T-helper 17 cell (primary cell): ENCODE measurements at regions not wholly inside any gene's neighbourhood (a gene's known extent, or its start where the extent isn't known, plus 50 kb on each side); places are given as distances from the start of the nearest gene placed in this dataset.

Experiments used
- ATAC-seq: fragments of 150-1000 bp; cut with Tn5 transposase; 2 replicates; pipeline ENCODE4 v1.10.0; 2021; ENCODE audit warnings: mild to moderate bottlenecking, moderate library complexity
- DNase-seq, 3 donors: peaks; one replicate each; pipeline versions ENCODE4 v3.0.0 to v3.0.0-alpha.2; 2020 to 2021
- H3K9me3 ChIP-seq: one replicate; pipeline ENCODE4 v1.7.0; 2013; ENCODE audit warnings: low read length, mild to moderate bottlenecking; ENCODE audit not compliant: control insufficient read depth, poor library complexity, severe bottlenecking
- H3K27ac Mint-ChIP-seq: one replicate; pipeline ENCODE4 v1.8.0; 2022; ENCODE audit warnings: mild to moderate bottlenecking, moderate library complexity, mixed read lengths
- H3K27me3 Mint-ChIP-seq: one replicate; pipeline ENCODE4 v1.8.0; 2022; ENCODE audit warnings: mixed read lengths
- H3K36me3 Mint-ChIP-seq: one replicate; pipeline ENCODE4 v1.8.0; 2022; ENCODE audit warnings: low read depth, mixed read lengths
- H3K4me1 Mint-ChIP-seq: one replicate; pipeline ENCODE4 v1.8.0; 2022; ENCODE audit warnings: mild to moderate bottlenecking, mixed read lengths
- H3K4me3 Mint-ChIP-seq: one replicate; pipeline ENCODE4 v1.8.0; 2022; ENCODE audit warnings: mild to moderate bottlenecking, moderate library complexity, mixed read lengths

- H3K9me3 ChIP-seq: no peaks in the 10 kb centered on the region
- Mint-ChIP-seq H3K36me3 (no peaks in the 10 kb centered on the region), H3K27ac (no peak overlapping the region), H3K4me1 (no peaks in the 10 kb centered on the region), H3K4me3 (no peak overlapping the region), H3K27me3 (no peaks in the 10 kb centered on the region)
- DNase-seq (no peak), ATAC-seq (no peak)
These were observed 330.6 kb downstream of the NR2F1-AS1 start for GRCh38 chr5:93250424-93250823.

GRCh38 chr5:93249651-93250289, 331.2 kb downstream of the NR2F1-AS1 start:
- Mint-ChIP-seq H3K27ac (no peak overlapping the region), H3K27me3 (no peaks in the 10 kb centered on the region), H3K4me1 (no peaks in the 10 kb centered on the region), H3K36me3 (no peaks in the 10 kb centered on the region), H3K4me3 (no peak overlapping the region)
- H3K9me3 ChIP-seq: no peaks in the 10 kb centered on the region
- ATAC-seq (no peak), DNase-seq (no peak)

- Mint-ChIP-seq H3K36me3 (no peaks in the 10 kb centered on the region), H3K27me3 (no peaks in the 10 kb centered on the region), H3K4me1 (no peaks in the 10 kb centered on the region), H3K4me3 (no peak overlapping the region), H3K27ac (no peak overlapping the region)
- H3K9me3 ChIP-seq: no peaks in the 10 kb centered on the region
- ATAC-seq: no peak
- DNase-seq: no peak
These were observed 333.9 kb downstream of the NR2F1-AS1 start for GRCh38 chr5:93247105-93247504.

GRCh38 chr5:93246090-93246855, 334.7 kb downstream of the NR2F1-AS1 start:
- H3K36me3 Mint-ChIP-seq: no peaks in the 10 kb centered on the region
- H3K4me3 Mint-ChIP-seq: no peak overlapping the region
- H3K27ac Mint-ChIP-seq: no peak overlapping the region
- no peaks in the 10 kb centered on the region for H3K27me3 Mint-ChIP-seq
- H3K4me1 Mint-ChIP-seq: no peaks in the 10 kb centered on the region
- DNase-seq (no peak), ATAC-seq (no peak)
- no peaks in the 10 kb centered on the region for H3K9me3 ChIP-seq

GRCh38 chr5:93245226-93245625, 335.8 kb downstream of the NR2F1-AS1 start:
- Mint-ChIP-seq H3K4me1 (no peaks in the 10 kb centered on the region), H3K27me3 (no peaks in the 10 kb centered on the region), H3K36me3 (no peaks in the 10 kb centered on the region), H3K4me3 (no peak overlapping the region), H3K27ac (no peak overlapping the region)
- no peaks in the 10 kb centered on the region for H3K9me3 ChIP-seq
- DNase-seq (no peak), ATAC-seq (no peak)

GRCh38 chr5:93243481-93243880, 337.5 kb downstream of the NR2F1-AS1 start:
- Mint-ChIP-seq H3K27me3 (no peaks in the 10 kb centered on the region), H3K27ac (no peak overlapping the region), H3K4me1 (no peaks in the 10 kb centered on the region), H3K4me3 (no peak overlapping the region), H3K36me3 (no peaks in the 10 kb centered on the region)
- no peak for ATAC-seq
- no peaks in the 10 kb centered on the region for H3K9me3 ChIP-seq
- DNase-seq: no peak

- no peak for ATAC-seq
These were observed 340.7 kb downstream of the NR2F1-AS1 start for GRCh38 chr5:93240228-93240834.

GRCh38 chr5:93236807-93237421, 344.1 kb downstream of the NR2F1-AS1 start:
- Mint-ChIP-seq H3K4me3 (no peak overlapping the region), H3K36me3 (no peaks in the 10 kb centered on the region), H3K4me1 (no peaks in the 10 kb centered on the region), H3K27me3 (no peaks in the 10 kb centered on the region), H3K27ac (no peak overlapping the region)
- DNase-seq (no peak), ATAC-seq (no peak)
- no peaks in the 10 kb centered on the region for H3K9me3 ChIP-seq

More at GRCh38 chr5:93240228-93240834, 340.7 kb downstream of the NR2F1-AS1 start:
- H3K4me3 Mint-ChIP-seq: no peak overlapping the region
- H3K27me3 Mint-ChIP-seq: no peaks in the 10 kb centered on the region
- H3K9me3 ChIP-seq: no peaks in the 10 kb centered on the region
- no peaks in the 10 kb centered on the region for H3K36me3 Mint-ChIP-seq
- H3K4me1 Mint-ChIP-seq: no peaks in the 10 kb centered on the region
- H3K27ac Mint-ChIP-seq: no peak overlapping the region
- no peak for DNase-seq

- ATAC-seq: no peak
- no peaks in the 10 kb centered on the region for H3K9me3 ChIP-seq
- no peak for DNase-seq
- Mint-ChIP-seq H3K27me3 (no peaks in the 10 kb centered on the region), H3K4me1 (no peaks in the 10 kb centered on the region), H3K27ac (no peak overlapping the region), H3K36me3 (no peaks in the 10 kb centered on the region), H3K4me3 (no peak overlapping the region)
These were observed 345.3 kb downstream of the NR2F1-AS1 start for GRCh38 chr5:93235761-93236160.

GRCh38 chr5:93226202-93226735, 354.8 kb downstream of the NR2F1-AS1 start:
- Mint-ChIP-seq H3K36me3 (no peaks in the 10 kb centered on the region), H3K4me1 (no peaks in the 10 kb centered on the region), H3K27me3 (no peaks in the 10 kb centered on the region), H3K27ac (no peak overlapping the region), H3K4me3 (no peak overlapping the region)
- DNase-seq: no peak
- H3K9me3 ChIP-seq: no peaks in the 10 kb centered on the region
- ATAC-seq: no peak

- H3K4me3 Mint-ChIP-seq: no peak overlapping the region
- H3K36me3 Mint-ChIP-seq: no peaks in the 10 kb centered on the region
- H3K27me3 Mint-ChIP-seq: no peaks in the 10 kb centered on the region
- DNase-seq (no peak), ATAC-seq (no peak)
- H3K4me1 Mint-ChIP-seq: no peaks in the 10 kb centered on the region
- H3K27ac Mint-ChIP-seq: no peak overlapping the region
- no peaks in the 10 kb centered on the region for H3K9me3 ChIP-seq
These were observed 355.3 kb downstream of the NR2F1-AS1 start for GRCh38 chr5:93225748-93226147.

GRCh38 chr5:93224624-93225023, 356.4 kb downstream of the NR2F1-AS1 start:
- no peak overlapping the region for H3K4me3 Mint-ChIP-seq
- no peaks in the 10 kb centered on the region for H3K27me3 Mint-ChIP-seq
- no peaks in the 10 kb centered on the region for H3K36me3 Mint-ChIP-seq
- H3K9me3 ChIP-seq: no peaks in the 10 kb centered on the region
- DNase-seq (no peak), ATAC-seq (no peak)
- H3K4me1 Mint-ChIP-seq: no peaks in the 10 kb centered on the region
- H3K27ac Mint-ChIP-seq: no peak overlapping the region

- Mint-ChIP-seq H3K4me3 (no peak overlapping the region), H3K27ac (no peak overlapping the region), H3K4me1 (no peaks in the 10 kb centered on the region), H3K27me3 (no peaks in the 10 kb centered on the region), H3K36me3 (no peaks in the 10 kb centered on the region)
- ATAC-seq (no peak), DNase-seq (no peak)
- no peaks in the 10 kb centered on the region for H3K9me3 ChIP-seq
These were observed 359.2 kb downstream of the NR2F1-AS1 start for GRCh38 chr5:93221773-93222172.
